WTC11 (cell line): ENCODE measurements at regions not wholly inside any gene's neighbourhood (a gene's known extent, or its start where the extent isn't known, plus 50 kb on each side); places are given as distances from the start of the nearest gene placed in this dataset.

Source experiments
- ATAC-seq: fragments of 200-7000 bp; cut with Tn5 transposase; 2 replicates; pipeline ENCODE4 v1.10.0; 2021; ENCODE audit warnings: mild to moderate bottlenecking, moderate library complexity
- CTCF ChIA-PET: fragments of 300-600 bp; sonication (Branson Sonifier 250); formaldehyde crosslinking; loops from one replicate; lab custom pipeline; 2021; ENCODE audit warnings: antibody characterized with exemption; lab: Charles Lee
- POLR2A ChIA-PET: fragments of 350-600 bp; sonication (Branson Sonifier 250); formaldehyde crosslinking; loops from one replicate; lab custom pipeline; 2021; ENCODE audit warnings: antibody characterized with exemption; lab: Charles Lee
- DNase-seq: peaks from one replicate; pipeline ENCODE4 v3.0.0; 2021; ENCODE audit warnings: low spot score
- H3K27ac Mint-ChIP-seq: 2 replicates; pipeline ENCODE4 v1.8.0; 2021; ENCODE audit warnings: mixed read lengths
- H3K27me3 Mint-ChIP-seq: 2 replicates; pipeline ENCODE4 v1.8.0; 2021; ENCODE audit warnings: low read depth, mild to moderate bottlenecking, moderate library complexity, mixed read lengths
- H3K36me3 Mint-ChIP-seq: 2 replicates; pipeline ENCODE4 v1.8.0; 2021; ENCODE audit warnings: mixed read lengths
- H3K4me1 Mint-ChIP-seq: 2 replicates; pipeline ENCODE4 v1.8.0; 2022; ENCODE audit warnings: mixed read lengths
- H3K4me3 Mint-ChIP-seq: 2 replicates; pipeline ENCODE4 v1.8.0; 2021; ENCODE audit warnings: mild to moderate bottlenecking, moderate library complexity, mixed read lengths
- H3K9me3 Mint-ChIP-seq: 2 replicates; pipeline ENCODE4 v1.8.0; 2021; ENCODE audit warnings: mixed read lengths
- EMX1 ChIP-seq: fragments of 250-450 bp; sonication (Bioruptor Pico); IDR thresholded peaks from 2 replicates; pipeline ENCODE4 v1.8.0; 2021; ENCODE audit warnings: mild to moderate bottlenecking
- ETV6 ChIP-seq: sonication (generic); formaldehyde crosslinking; IDR thresholded peaks from 2 replicates; pipeline ENCODE4 v1.8.1; 2022; ENCODE audit warnings: mild to moderate bottlenecking, missing genetic modification reagents
- NR2C2 ChIP-seq: sonication (generic); formaldehyde crosslinking; IDR thresholded peaks from 2 replicates; pipeline ENCODE4 v1.8.0; 2022; ENCODE audit warnings: mild to moderate bottlenecking, missing genetic modification reagents
- SMAD4 ChIP-seq: sonication (generic); formaldehyde crosslinking; IDR thresholded peaks from 2 replicates; pipeline ENCODE4 v1.8.0; 2022; ENCODE audit warnings: mild to moderate bottlenecking, missing genetic modification reagents
- SP1 ChIP-seq: sonication (generic); formaldehyde crosslinking; conservative IDR thresholded peaks from 2 replicates; pipeline ENCODE4 v1.8.1; 2022; ENCODE audit warnings: missing genetic modification reagents
- TP53 ChIP-seq: sonication (generic); formaldehyde crosslinking; IDR thresholded peaks from 2 replicates; pipeline ENCODE4 v1.8.1; 2023; ENCODE audit warnings: mild to moderate bottlenecking, missing genetic modification reagents
- ZBTB21 ChIP-seq: sonication (generic); formaldehyde crosslinking; IDR thresholded peaks from 2 replicates; pipeline ENCODE4 v1.8.1; 2023; ENCODE audit warnings: mild to moderate bottlenecking, missing genetic modification reagents, borderline replicate concordance
- ZNF232 ChIP-seq: sonication (generic); formaldehyde crosslinking; IDR thresholded peaks from 2 replicates; pipeline ENCODE4 v1.8.0; 2022; ENCODE audit warnings: mild to moderate bottlenecking, missing genetic modification reagents
- ZNF317 ChIP-seq: sonication (generic); formaldehyde crosslinking; IDR thresholded peaks from 2 replicates; pipeline ENCODE4 v1.8.1; 2023; ENCODE audit warnings: low read depth, mild to moderate bottlenecking, moderate library complexity, missing genetic modification reagents, borderline replicate concordance
- ZNF416 ChIP-seq: fragments of 250-450 bp; sonication (Bioruptor Pico); IDR thresholded peaks from 2 replicates; pipeline ENCODE4 v1.9.0; 2021; ENCODE audit warnings: mild to moderate bottlenecking, inconsistent platforms
- ZNF423 ChIP-seq: fragments of 250-450 bp; sonication (Bioruptor Pico); IDR thresholded peaks from 2 replicates; pipeline ENCODE4 v2.1.2; 2022; ENCODE audit warnings: mild to moderate bottlenecking, moderate library complexity
- TF ChIP-seq, protein P1 (sequence below): sonication (generic); formaldehyde crosslinking; IDR thresholded peaks from 2 replicates; pipeline ENCODE4 v1.8.0; 2022; ENCODE audit warnings: mild to moderate bottlenecking, missing genetic modification reagents
- TF ChIP-seq, protein P2 (sequence below): fragments of 250-450 bp; sonication (Bioruptor Pico); IDR thresholded peaks from 2 replicates; pipeline ENCODE4 v1.9.0; 2021; ENCODE audit warnings: mild to moderate bottlenecking
- TF ChIP-seq, protein P3 (sequence below): fragments of 250-450 bp; sonication (Bioruptor Pico); IDR thresholded peaks from 2 replicates; pipeline ENCODE4 v2.1.2; 2022; ENCODE audit warnings: mild to moderate bottlenecking, moderate library complexity
- TF ChIP-seq, protein P4 (sequence below): fragments of 200-600 bp; IDR thresholded peaks from 2 replicates; pipeline ENCODE4 v1.8.0; 2022; ENCODE audit warnings: antibody characterized with exemption
- TF ChIP-seq, protein P5 (sequence below): sonication (generic); formaldehyde crosslinking; IDR thresholded peaks from 2 replicates; pipeline ENCODE4 v1.8.1; 2023; ENCODE audit warnings: mild to moderate bottlenecking, missing genetic modification reagents
- TF ChIP-seq, protein P6 (sequence below): sonication (generic); formaldehyde crosslinking; IDR thresholded peaks from 2 replicates; pipeline ENCODE4 v1.8.0; 2022; ENCODE audit warnings: mild to moderate bottlenecking, missing genetic modification reagents
- TF ChIP-seq, protein P7 (sequence below): sonication (generic); formaldehyde crosslinking; IDR thresholded peaks from 2 replicates; pipeline ENCODE4 v1.8.0; 2022; ENCODE audit warnings: mild to moderate bottlenecking, missing genetic modification reagents
- TF ChIP-seq, protein P8 (sequence below): sonication (generic); formaldehyde crosslinking; IDR thresholded peaks from 2 replicates; pipeline ENCODE4 v1.8.0; 2022; ENCODE audit warnings: missing genetic modification reagents

- H3K36me3 Mint-ChIP-seq = no peaks in the 10 kb centered on the region
- no peaks in the 10 kb centered on the region for H3K27me3 Mint-ChIP-seq
- H3K4me3 Mint-ChIP-seq = no peak overlapping the region
- 0 out of 2 replicates have a peak, but pooled peaks cover 5% of the 10 kb centered on the region for H3K9me3 Mint-ChIP-seq
- DNase-seq = no peak
- no peak overlapping the region for H3K27ac Mint-ChIP-seq
- ChIA-PET POLR2A (no interaction called here), CTCF (no interaction called here)
- no peak for ATAC-seq
- H3K4me1 Mint-ChIP-seq = peaks cover 11% of the 10 kb centered on the region
- TF ChIP-seq, protein P1, sequence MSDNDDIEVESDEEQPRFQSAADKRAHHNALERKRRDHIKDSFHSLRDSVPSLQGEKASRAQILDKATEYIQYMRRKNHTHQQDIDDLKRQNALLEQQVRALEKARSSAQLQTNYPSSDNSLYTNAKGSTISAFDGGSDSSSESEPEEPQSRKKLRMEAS (CRISPR knock-in tag) = no peak
- no peak for TF ChIP-seq EMX1 (CRISPR knock-in tag)
- no peak for TF ChIP-seq ZNF423 (CRISPR knock-in tag)
- TF ChIP-seq, protein P2, sequence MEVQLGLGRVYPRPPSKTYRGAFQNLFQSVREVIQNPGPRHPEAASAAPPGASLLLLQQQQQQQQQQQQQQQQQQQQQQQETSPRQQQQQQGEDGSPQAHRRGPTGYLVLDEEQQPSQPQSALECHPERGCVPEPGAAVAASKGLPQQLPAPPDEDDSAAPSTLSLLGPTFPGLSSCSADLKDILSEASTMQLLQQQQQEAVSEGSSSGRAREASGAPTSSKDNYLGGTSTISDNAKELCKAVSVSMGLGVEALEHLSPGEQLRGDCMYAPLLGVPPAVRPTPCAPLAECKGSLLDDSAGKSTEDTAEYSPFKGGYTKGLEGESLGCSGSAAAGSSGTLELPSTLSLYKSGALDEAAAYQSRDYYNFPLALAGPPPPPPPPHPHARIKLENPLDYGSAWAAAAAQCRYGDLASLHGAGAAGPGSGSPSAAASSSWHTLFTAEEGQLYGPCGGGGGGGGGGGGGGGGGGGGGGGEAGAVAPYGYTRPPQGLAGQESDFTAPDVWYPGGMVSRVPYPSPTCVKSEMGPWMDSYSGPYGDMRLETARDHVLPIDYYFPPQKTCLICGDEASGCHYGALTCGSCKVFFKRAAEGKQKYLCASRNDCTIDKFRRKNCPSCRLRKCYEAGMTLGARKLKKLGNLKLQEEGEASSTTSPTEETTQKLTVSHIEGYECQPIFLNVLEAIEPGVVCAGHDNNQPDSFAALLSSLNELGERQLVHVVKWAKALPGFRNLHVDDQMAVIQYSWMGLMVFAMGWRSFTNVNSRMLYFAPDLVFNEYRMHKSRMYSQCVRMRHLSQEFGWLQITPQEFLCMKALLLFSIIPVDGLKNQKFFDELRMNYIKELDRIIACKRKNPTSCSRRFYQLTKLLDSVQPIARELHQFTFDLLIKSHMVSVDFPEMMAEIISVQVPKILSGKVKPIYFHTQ = no peak
- TF ChIP-seq, protein P3, sequence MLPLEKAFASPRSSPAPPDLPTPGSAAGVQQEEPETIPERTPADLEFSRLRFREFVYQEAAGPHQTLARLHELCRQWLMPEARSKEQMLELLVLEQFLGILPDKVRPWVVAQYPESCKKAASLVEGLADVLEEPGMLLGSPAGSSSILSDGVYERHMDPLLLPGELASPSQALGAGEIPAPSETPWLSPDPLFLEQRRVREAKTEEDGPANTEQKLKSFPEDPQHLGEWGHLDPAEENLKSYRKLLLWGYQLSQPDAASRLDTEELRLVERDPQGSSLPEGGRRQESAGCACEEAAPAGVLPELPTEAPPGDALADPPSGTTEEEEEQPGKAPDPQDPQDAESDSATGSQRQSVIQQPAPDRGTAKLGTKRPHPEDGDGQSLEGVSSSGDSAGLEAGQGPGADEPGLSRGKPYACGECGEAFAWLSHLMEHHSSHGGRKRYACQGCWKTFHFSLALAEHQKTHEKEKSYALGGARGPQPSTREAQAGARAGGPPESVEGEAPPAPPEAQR (CRISPR knock-in tag) = no peak
- TF ChIP-seq ZNF232 (CRISPR knock-in tag) = no peak
- TF ChIP-seq, protein P4, sequence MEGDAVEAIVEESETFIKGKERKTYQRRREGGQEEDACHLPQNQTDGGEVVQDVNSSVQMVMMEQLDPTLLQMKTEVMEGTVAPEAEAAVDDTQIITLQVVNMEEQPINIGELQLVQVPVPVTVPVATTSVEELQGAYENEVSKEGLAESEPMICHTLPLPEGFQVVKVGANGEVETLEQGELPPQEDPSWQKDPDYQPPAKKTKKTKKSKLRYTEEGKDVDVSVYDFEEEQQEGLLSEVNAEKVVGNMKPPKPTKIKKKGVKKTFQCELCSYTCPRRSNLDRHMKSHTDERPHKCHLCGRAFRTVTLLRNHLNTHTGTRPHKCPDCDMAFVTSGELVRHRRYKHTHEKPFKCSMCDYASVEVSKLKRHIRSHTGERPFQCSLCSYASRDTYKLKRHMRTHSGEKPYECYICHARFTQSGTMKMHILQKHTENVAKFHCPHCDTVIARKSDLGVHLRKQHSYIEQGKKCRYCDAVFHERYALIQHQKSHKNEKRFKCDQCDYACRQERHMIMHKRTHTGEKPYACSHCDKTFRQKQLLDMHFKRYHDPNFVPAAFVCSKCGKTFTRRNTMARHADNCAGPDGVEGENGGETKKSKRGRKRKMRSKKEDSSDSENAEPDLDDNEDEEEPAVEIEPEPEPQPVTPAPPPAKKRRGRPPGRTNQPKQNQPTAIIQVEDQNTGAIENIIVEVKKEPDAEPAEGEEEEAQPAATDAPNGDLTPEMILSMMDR = no peak
- TF ChIP-seq SP1 = no peak
- TF ChIP-seq, protein P5, sequence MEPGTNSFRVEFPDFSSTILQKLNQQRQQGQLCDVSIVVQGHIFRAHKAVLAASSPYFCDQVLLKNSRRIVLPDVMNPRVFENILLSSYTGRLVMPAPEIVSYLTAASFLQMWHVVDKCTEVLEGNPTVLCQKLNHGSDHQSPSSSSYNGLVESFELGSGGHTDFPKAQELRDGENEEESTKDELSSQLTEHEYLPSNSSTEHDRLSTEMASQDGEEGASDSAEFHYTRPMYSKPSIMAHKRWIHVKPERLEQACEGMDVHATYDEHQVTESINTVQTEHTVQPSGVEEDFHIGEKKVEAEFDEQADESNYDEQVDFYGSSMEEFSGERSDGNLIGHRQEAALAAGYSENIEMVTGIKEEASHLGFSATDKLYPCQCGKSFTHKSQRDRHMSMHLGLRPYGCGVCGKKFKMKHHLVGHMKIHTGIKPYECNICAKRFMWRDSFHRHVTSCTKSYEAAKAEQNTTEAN (CRISPR knock-in tag) = no peak
Measured at GRCh38 chr15:85314146-85314545, 66.3 kb upstream of the AKAP13 start.

DNA sequence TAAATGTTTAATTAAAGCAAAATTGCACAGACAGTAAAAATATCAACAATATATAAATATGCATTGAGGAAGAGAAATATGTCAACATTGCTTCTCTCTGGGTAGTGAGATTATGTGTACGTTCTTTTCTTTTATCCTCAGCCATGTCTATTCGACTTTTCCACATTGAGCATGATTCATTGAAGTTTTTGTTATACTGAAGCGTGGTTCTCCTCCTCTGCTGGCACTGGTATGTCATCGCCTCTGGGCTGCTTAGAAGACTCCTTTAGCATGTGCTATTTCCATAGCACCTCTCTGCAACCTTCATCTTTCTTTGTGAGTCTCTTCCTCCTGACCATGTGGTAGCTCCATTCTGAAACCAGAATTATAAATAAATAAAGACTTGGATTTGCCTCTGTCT, 65.8 kb upstream of the AKAP13 start:
- no peak for ATAC-seq
- Mint-ChIP-seq H3K4me3 (no peak overlapping the region), H3K27ac (no peak overlapping the region), H3K4me1 (peaks cover 11% of the 10 kb centered on the region), H3K27me3 (no peaks in the 10 kb centered on the region), H3K36me3 (no peaks in the 10 kb centered on the region), H3K9me3 (0 out of 2 replicates have a peak, but pooled peaks cover 5% of the 10 kb centered on the region)
- ChIA-PET POLR2A (no interaction called here), CTCF (no interaction called here)
- no peak for DNase-seq
- no peak for TF ChIP-seq ZBTB21 (CRISPR knock-in tag)
- TF ChIP-seq ZNF317 (CRISPR knock-in tag) = no peak
- TF ChIP-seq ETV6 = no peak
- TF ChIP-seq, protein P2 = no peak
- TF ChIP-seq, protein P6, sequence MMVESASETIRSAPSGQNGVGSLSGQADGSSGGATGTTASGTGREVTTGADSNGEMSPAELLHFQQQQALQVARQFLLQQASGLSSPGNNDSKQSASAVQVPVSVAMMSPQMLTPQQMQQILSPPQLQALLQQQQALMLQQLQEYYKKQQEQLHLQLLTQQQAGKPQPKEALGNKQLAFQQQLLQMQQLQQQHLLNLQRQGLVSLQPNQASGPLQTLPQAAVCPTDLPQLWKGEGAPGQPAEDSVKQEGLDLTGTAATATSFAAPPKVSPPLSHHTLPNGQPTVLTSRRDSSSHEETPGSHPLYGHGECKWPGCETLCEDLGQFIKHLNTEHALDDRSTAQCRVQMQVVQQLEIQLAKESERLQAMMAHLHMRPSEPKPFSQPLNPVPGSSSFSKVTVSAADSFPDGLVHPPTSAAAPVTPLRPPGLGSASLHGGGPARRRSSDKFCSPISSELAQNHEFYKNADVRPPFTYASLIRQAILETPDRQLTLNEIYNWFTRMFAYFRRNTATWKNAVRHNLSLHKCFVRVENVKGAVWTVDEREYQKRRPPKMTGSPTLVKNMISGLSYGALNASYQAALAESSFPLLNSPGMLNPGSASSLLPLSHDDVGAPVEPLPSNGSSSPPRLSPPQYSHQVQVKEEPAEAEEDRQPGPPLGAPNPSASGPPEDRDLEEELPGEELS = no peak
- no peak for TF ChIP-seq NR2C2 (CRISPR knock-in tag)
- no peak for TF ChIP-seq SMAD4 (CRISPR knock-in tag)
- TF ChIP-seq, protein P7, sequence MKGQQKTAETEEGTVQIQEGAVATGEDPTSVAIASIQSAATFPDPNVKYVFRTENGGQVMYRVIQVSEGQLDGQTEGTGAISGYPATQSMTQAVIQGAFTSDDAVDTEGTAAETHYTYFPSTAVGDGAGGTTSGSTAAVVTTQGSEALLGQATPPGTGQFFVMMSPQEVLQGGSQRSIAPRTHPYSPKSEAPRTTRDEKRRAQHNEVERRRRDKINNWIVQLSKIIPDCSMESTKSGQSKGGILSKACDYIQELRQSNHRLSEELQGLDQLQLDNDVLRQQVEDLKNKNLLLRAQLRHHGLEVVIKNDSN (CRISPR knock-in tag) = no peak
- TF ChIP-seq ZNF416 (CRISPR knock-in tag) = no peak
- no peak for TF ChIP-seq TP53 (CRISPR knock-in tag)
- TF ChIP-seq, protein P8, sequence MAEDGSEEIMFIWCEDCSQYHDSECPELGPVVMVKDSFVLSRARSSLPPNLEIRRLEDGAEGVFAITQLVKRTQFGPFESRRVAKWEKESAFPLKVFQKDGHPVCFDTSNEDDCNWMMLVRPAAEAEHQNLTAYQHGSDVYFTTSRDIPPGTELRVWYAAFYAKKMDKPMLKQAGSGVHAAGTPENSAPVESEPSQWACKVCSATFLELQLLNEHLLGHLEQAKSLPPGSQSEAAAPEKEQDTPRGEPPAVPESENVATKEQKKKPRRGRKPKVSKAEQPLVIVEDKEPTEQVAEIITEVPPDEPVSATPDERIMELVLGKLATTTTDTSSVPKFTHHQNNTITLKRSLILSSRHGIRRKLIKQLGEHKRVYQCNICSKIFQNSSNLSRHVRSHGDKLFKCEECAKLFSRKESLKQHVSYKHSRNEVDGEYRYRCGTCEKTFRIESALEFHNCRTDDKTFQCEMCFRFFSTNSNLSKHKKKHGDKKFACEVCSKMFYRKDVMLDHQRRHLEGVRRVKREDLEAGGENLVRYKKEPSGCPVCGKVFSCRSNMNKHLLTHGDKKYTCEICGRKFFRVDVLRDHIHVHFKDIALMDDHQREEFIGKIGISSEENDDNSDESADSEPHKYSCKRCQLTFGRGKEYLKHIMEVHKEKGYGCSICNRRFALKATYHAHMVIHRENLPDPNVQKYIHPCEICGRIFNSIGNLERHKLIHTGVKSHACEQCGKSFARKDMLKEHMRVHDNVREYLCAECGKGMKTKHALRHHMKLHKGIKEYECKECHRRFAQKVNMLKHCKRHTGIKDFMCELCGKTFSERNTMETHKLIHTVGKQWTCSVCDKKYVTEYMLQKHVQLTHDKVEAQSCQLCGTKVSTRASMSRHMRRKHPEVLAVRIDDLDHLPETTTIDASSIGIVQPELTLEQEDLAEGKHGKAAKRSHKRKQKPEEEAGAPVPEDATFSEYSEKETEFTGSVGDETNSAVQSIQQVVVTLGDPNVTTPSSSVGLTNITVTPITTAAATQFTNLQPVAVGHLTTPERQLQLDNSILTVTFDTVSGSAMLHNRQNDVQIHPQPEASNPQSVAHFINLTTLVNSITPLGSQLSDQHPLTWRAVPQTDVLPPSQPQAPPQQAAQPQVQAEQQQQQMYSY (CRISPR knock-in tag) = no peak
